ENCODE measurements at regions not wholly inside any gene's neighbourhood (a gene's known extent, or its start where the extent isn't known, plus 50 kb on each side); places are given as distances from the start of the nearest gene placed in this dataset.

- Mint-ChIP-seq H3K4me3 (ENCODE audit: unreplicated experiment) (no peak overlapping the region), H3K27ac (ENCODE audit: low read depth, unreplicated experiment) (no peak overlapping the region), H3K9me3 (ENCODE audit: unreplicated experiment) (no peaks in the 10 kb centered on the region), H3K36me3 (ENCODE audit: insufficient read depth, unreplicated experiment) (peaks cover 6% of the 10 kb centered on the region), H3K4me1 (ENCODE audit: insufficient read depth, unreplicated experiment) (peaks cover 10% of the 10 kb centered on the region), H3K27me3 (ENCODE audit: insufficient read depth, unreplicated experiment) (no peaks in the 10 kb centered on the region)
- DNase-seq (ENCODE audit: unreplicated experiment): no peak
- POLR2A ChIA-PET: interaction anchor here (0.5 to 0.6 kb wide), 2 partner anchors 43 to 1581 kb away, joined by 3 read pairs; no protein-coding TSS in a partner anchor
- CTCF ChIA-PET: no interaction called here
- intact Hi-C loops (cut with micrococcal nuclease): no loop called here
- BruUV-seq (replicated peaks): no TSS peak
- TF ChIP-seq, protein P1, sequence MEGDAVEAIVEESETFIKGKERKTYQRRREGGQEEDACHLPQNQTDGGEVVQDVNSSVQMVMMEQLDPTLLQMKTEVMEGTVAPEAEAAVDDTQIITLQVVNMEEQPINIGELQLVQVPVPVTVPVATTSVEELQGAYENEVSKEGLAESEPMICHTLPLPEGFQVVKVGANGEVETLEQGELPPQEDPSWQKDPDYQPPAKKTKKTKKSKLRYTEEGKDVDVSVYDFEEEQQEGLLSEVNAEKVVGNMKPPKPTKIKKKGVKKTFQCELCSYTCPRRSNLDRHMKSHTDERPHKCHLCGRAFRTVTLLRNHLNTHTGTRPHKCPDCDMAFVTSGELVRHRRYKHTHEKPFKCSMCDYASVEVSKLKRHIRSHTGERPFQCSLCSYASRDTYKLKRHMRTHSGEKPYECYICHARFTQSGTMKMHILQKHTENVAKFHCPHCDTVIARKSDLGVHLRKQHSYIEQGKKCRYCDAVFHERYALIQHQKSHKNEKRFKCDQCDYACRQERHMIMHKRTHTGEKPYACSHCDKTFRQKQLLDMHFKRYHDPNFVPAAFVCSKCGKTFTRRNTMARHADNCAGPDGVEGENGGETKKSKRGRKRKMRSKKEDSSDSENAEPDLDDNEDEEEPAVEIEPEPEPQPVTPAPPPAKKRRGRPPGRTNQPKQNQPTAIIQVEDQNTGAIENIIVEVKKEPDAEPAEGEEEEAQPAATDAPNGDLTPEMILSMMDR (IDR thresholded peaks at IDR 0.05; ENCODE audit: unreplicated experiment): no peak
Measured at GRCh38 chr2:66331176-66331575, 103.7 kb upstream of the MEIS1 start.

- CTCF ChIA-PET: interaction anchor here (0.6 kb wide), 1 partner anchor 1508 kb away, joined by 3 read pairs; no protein-coding TSS in a partner anchor
- Mint-ChIP-seq H3K36me3 (ENCODE audit: insufficient read depth, unreplicated experiment) (peaks cover 6% of the 10 kb centered on the region), H3K27ac (ENCODE audit: low read depth, unreplicated experiment) (no peak overlapping the region), H3K4me1 (ENCODE audit: insufficient read depth, unreplicated experiment) (no peaks in the 10 kb centered on the region), H3K27me3 (ENCODE audit: insufficient read depth, unreplicated experiment) (no peaks in the 10 kb centered on the region), H3K4me3 (ENCODE audit: unreplicated experiment) (no peak overlapping the region), H3K9me3 (ENCODE audit: unreplicated experiment) (no peaks in the 10 kb centered on the region)
- DNase-seq (ENCODE audit: unreplicated experiment): no peak
- intact Hi-C loops (cut with micrococcal nuclease): no loop called here
- POLR2A ChIA-PET: interaction anchor here (0.6 kb wide), 1 partner anchor 32 kb away, joined by 3 read pairs; no protein-coding TSS in a partner anchor
- TF ChIP-seq, protein P1 (IDR thresholded peaks at IDR 0.05; ENCODE audit: unreplicated experiment): no peak
- BruUV-seq (replicated peaks): no TSS peak
Measured at GRCh38 chr2:66329081-66329605, 105.8 kb upstream of the MEIS1 start.

DNA sequence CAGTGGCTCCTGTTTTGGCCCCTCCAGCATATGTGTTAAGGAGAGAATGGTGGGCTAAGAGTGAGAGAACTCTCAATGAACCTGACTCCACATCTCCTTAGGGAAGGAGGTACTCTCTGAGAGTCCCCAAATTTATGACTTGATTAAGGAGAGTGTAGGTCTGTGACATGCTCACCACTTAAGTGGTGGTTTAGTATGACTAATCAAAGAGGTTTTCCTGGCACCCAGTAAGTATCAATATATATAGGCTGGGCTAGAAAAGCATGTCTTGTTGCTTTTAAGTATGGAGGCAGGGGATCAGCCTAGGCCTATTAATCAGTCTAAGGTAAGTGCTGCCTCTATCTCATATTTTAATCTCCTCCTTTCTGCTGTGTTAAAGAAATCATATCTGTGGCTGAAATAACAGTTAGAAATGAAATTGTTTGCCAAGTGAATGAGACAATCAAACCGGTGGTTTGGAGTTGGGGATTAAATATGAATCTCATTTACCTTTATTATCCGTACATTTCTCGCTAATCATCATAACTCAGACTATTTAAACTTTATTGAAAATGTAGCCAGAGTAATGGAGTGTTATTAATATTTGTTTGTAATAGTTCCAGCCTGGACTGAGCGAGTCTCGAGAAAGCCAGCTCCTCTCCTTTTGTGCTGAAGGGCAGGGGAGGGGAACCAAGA lies 107.7 kb upstream of the MEIS1 start:
- ChIA-PET POLR2A (no interaction called here), CTCF (no interaction called here)
- Mint-ChIP-seq H3K36me3 (ENCODE audit: insufficient read depth, unreplicated experiment) (no peaks in the 10 kb centered on the region), H3K27ac (ENCODE audit: low read depth, unreplicated experiment) (no peak overlapping the region), H3K4me3 (ENCODE audit: unreplicated experiment) (no peak overlapping the region), H3K27me3 (ENCODE audit: insufficient read depth, unreplicated experiment) (peaks cover 4% of the 10 kb centered on the region), H3K4me1 (ENCODE audit: insufficient read depth, unreplicated experiment) (no peaks in the 10 kb centered on the region), H3K9me3 (ENCODE audit: unreplicated experiment) (no peaks in the 10 kb centered on the region)
- intact Hi-C loops (cut with micrococcal nuclease): no loop called here
- TF ChIP-seq, protein P1 (IDR thresholded peaks at IDR 0.05; ENCODE audit: unreplicated experiment): no peak
- no TSS peak for BruUV-seq (replicated peaks)
- no peak for DNase-seq (ENCODE audit: unreplicated experiment)

- BruUV-seq (replicated peaks): no TSS peak
- TF ChIP-seq, protein P1 (IDR thresholded peaks at IDR 0.05; ENCODE audit: unreplicated experiment): no peak
- no peaks in the 10 kb centered on the region for H3K36me3 Mint-ChIP-seq (ENCODE audit: insufficient read depth, unreplicated experiment)
- H3K4me3 Mint-ChIP-seq (ENCODE audit: unreplicated experiment): no peak overlapping the region
- intact Hi-C loops (cut with micrococcal nuclease): no loop called here
- no peak overlapping the region for H3K27ac Mint-ChIP-seq (ENCODE audit: low read depth, unreplicated experiment)
- ChIA-PET POLR2A (interaction anchor here (0.9 kb wide), 1 partner anchor 10 kb away, joined by 3 read pairs; no protein-coding TSS in a partner anchor), CTCF (interaction anchor here (1.0 kb wide), 1 partner anchor 9 kb away, joined by 3 read pairs; no protein-coding TSS in a partner anchor)
- H3K9me3 Mint-ChIP-seq (ENCODE audit: unreplicated experiment): no peaks in the 10 kb centered on the region
- peaks cover 11% of the 10 kb centered on the region for H3K27me3 Mint-ChIP-seq (ENCODE audit: insufficient read depth, unreplicated experiment)
- no peaks in the 10 kb centered on the region for H3K4me1 Mint-ChIP-seq (ENCODE audit: insufficient read depth, unreplicated experiment)
- no peak for DNase-seq (ENCODE audit: unreplicated experiment)
Measured at GRCh38 chr2:66324909-66325528, 109.9 kb upstream of the MEIS1 start.

Measured in MCF 10A (cell line).